ENCODE measurements at regions not wholly inside any gene's neighbourhood (a gene's known extent, or its start where the extent isn't known, plus 50 kb on each side); places are given as distances from the start of the nearest gene placed in this dataset.

- H3K4me1 ChIP-seq: no peaks in the 10 kb centered on the region
- no peaks in the 10 kb centered on the region for H3K36me3 ChIP-seq
- DNase-seq: no peak
- no peaks in the 10 kb centered on the region for H3K9me3 ChIP-seq
- no peak overlapping the region for H3K27ac ChIP-seq
- no peak overlapping the region for H3K4me3 ChIP-seq
- H3K27me3 ChIP-seq: no peaks in the 10 kb centered on the region
- TF ChIP-seq POLR2A (IDR thresholded peaks at IDR 0.05) (no peak), POLR2AphosphoS5 (IDR thresholded peaks at IDR 0.05) (no peak), CTCF (IDR thresholded peaks at IDR 0.05) (no peak), EP300 (IDR thresholded peaks at IDR 0.05) (no peak)
- ATAC-seq (ENCODE audit: low FRiP score in 2 of 2): no peak
Measured at GRCh38 chr2:19408592-19408991, 50.2 kb upstream of the OSR1 start.

Data from upper lobe of left lung (tissue), 6 donors.